Ovary (tissue), 3 donors: ENCODE measurements at regions not wholly inside any gene's neighbourhood (a gene's known extent, or its start where the extent isn't known, plus 50 kb on each side); places are given as distances from the start of the nearest gene placed in this dataset.
"Not testable (repeated sequence)": the region's sequence is repeated elsewhere in the genome, so short reads cannot be mapped to it uniquely, and the experiment has no call there.

ENCODE experiments used
- POLR2A ChIP-seq: fragments of 450-650 bp; IDR thresholded peaks from one replicate; pipeline ENCODE4 v1.6.1; 2017; ENCODE audit warnings: antibody characterized with exemption, mild to moderate bottlenecking, moderate library complexity
- TF ChIP-seq, protein P1 (sequence below), 3 donors: fragments of 450-650 bp in 2 of 3; fragments of 200-600 bp in 1 of 3; IDR thresholded peaks; one replicate each; pipeline versions ENCODE4 v1.5.1 to v1.8.0; 2016 to 2022; ENCODE audit warnings: antibody characterized with exemption in 3 of 3, mild to moderate bottlenecking in 1 of 3
- donor health status: DM: no; HTN: no; CAD: no.

DNA sequence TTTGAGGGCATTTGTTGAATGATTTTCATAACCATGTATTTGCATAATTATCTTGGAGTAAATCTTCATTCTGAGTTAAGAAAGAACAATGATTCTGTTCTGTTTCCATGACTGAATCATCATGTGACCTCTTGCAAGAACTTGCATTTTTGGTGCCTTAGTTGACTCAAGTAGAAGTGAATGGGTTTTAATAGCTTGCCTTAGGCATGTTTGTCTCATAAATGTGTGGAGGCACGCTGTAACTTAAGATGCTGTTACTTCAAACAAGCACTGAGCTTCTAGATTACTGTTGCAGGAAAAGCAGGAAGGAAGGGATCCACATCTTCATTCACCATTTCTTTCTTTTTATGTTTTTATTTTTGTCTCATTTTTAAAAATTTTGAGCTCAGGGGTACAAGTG is 875.8 kb downstream of the PRIM2 start:
- TF ChIP-seq, protein P1, sequence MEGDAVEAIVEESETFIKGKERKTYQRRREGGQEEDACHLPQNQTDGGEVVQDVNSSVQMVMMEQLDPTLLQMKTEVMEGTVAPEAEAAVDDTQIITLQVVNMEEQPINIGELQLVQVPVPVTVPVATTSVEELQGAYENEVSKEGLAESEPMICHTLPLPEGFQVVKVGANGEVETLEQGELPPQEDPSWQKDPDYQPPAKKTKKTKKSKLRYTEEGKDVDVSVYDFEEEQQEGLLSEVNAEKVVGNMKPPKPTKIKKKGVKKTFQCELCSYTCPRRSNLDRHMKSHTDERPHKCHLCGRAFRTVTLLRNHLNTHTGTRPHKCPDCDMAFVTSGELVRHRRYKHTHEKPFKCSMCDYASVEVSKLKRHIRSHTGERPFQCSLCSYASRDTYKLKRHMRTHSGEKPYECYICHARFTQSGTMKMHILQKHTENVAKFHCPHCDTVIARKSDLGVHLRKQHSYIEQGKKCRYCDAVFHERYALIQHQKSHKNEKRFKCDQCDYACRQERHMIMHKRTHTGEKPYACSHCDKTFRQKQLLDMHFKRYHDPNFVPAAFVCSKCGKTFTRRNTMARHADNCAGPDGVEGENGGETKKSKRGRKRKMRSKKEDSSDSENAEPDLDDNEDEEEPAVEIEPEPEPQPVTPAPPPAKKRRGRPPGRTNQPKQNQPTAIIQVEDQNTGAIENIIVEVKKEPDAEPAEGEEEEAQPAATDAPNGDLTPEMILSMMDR (IDR thresholded peaks at IDR 0.05): not testable (repeated sequence)
- TF ChIP-seq POLR2A: not testable (repeated sequence)
